IPS-NIHi11 (cell line): ENCODE measurements at regions not wholly inside any gene's neighbourhood (a gene's known extent, or its start where the extent isn't known, plus 50 kb on each side); places are given as distances from the start of the nearest gene placed in this dataset.
"Not testable (repeated sequence)": the region's sequence is repeated elsewhere in the genome, so short reads cannot be mapped to it uniquely, and the experiment has no call there.

Source experiments
- DNase-seq: peaks from one replicate; pipeline ENCODE4 v3.0.0; 2012; ENCODE audit warnings: mixed read lengths, low spot score

DNA sequence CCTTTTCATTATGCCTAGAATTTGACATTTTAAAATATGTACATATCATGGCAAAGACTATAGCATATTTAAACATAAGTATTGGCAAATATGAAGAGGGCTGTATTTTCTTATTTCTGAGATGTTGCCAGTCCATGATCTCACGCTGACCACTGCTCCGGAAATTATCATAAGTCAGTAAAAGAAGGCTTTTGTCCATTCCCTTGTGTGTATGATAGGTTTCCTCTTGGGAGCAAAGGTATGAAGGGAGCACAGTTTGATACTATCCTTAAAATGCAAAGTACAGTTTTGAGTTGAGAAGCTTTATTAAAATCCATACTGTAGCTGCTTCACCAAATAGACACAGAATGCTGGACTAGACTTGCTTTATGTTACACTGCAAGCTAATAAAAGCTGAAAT lies 52.6 kb upstream of the AGA start:
- no peak for DNase-seq

GRCh38 chr4:177495626-177496025 lies 53.4 kb upstream of the AGA start:
- not testable (repeated sequence) for DNase-seq

DNA sequence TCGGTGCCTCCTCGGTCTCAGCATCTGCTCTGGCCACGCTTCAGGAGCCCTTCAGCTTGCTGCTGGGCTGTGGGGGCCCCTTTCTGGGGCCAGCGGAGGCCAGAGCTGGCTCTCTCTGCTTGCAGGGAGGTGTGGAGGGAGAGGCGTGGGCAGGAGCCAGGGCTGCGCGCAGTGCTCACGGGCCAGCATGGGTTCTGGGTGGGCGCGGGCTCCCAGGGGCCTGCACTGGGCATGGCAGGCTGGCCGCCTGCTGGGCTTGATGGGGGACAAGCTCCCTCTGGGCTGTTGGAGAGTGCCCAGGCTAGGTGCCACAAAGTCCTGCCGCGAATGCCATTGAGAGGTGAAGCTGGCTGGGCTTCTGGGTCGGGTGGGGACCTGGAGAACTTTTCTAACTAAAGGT lies 57.3 kb upstream of the AGA start:
- no peak for DNase-seq

- peak; percentile 43 for DNase-seq
These were observed 63.0 kb upstream of the AGA start for GRCh38 chr4:177505171-177505615.

DNA sequence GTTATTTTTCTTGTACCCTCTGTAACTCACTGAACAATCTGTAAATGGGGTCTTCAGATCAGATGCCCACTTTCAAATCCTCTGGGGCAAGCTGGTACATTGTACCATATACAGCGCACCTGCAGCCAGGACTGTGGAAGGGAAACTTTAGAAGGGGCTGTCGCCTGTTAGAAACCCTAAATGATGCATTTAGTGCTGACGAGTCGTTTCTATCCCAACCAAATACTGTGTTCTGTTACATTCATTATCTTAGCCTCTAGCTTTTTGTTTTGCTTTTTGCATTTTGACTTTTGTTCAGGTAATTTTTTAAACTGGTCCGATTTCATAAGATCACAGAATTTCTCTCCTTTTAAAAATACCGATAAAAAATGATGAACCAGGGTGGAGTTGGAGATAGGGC lies 66.4 kb upstream of the AGA start:
- DNase-seq: no peak

DNA sequence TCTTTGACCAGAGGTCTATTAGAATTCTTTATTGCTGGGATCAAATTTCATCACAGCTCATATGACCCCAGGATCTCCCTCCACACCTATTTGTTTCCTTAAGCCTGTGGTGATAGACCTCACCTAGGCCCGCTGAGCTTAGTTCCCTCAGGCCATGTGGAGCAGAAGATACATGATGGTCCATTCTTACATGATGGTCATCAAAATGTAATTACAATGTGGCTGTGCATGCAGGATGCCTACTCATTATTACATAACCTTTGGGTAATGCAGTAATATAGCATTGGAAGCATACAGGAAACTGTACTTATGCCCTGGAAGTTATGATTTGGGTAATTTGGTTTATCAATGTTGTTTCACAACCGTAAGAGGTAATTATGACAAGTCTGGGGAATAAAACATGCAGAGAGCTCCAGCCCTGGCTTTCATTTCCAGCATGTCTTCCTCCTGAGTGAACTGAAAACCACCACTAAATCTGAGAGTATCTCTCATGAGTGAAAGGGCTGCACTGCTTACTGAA lies 67.0 kb upstream of the AGA start:
- DNase-seq: no peak

GRCh38 chr4:177511611-177512010 lies 69.4 kb upstream of the AGA start:
- peak; percentile 31 for DNase-seq

DNA sequence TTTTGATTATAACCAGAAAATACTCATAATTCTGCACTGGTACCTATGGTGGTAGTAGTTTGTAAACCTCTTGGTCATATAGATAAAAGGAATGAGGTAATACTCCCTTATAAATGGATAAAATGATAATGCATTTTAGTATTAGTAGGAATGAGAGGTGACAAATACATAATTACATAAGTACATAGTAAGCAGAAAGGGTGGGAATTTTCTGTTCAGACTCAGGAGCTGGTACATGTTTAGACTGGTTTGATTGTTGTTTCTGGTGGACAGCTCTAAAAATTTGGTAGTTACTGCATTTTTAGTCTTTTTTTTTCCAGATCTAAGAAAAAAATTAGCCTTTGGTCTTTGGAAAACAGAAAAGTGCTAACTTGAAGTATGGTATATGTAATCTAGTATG lies 70.4 kb upstream of the AGA start:
- DNase-seq: no peak

DNA sequence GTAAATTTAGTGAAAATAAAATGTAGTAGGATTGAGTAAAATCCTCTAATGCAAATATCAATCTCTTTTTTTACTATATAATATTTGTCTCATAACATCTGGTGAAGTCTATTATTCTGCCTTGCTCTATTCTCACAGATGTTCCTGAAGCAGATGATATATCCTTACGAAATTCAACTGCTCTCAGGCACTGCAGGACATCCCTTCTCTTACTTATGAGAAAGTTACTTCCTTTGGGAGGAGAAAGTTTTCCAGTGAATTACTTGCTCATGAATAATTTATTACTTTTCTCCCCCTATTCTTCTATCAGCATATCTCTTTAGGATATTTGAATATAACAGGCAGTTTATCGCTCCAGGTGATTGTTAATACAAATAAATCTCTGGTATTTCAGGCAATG lies 75.6 kb upstream of the AGA start:
- DNase-seq: no peak

- no peak for DNase-seq
These were observed 77.4 kb upstream of the AGA start for GRCh38 chr4:177519481-177520260.

- DNase-seq: no peak
These were observed 86.4 kb upstream of the AGA start for GRCh38 chr4:177528620-177529019.

GRCh38 chr4:177530561-177530960 lies 88.3 kb upstream of the AGA start:
- DNase-seq: no peak

GRCh38 chr4:177532358-177532757 lies 90.1 kb upstream of the AGA start:
- DNase-seq: no peak

GRCh38 chr4:177534841-177535240 lies 92.6 kb upstream of the AGA start:
- DNase-seq: not testable (repeated sequence)

GRCh38 chr4:177546745-177547144 lies 104.5 kb upstream of the AGA start:
- no peak for DNase-seq

DNA sequence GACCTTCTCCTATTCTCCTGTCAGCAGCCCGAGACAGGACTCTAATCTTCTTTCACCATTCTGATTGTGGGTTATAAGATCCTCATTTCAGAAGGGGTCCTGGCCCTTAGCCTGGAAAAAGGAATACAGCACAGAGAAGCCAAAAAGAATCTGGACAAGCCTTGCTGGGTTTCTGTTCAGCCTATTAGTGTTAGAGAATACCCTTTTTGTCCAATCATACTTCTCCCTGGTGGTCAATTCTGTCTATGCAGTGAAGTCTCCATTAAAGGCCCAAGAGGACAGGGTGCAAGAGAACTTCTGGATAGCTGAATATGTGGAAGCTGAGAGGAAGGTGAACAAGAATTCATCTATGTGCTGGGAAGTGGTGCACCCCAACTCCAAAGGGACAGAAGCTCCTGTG lies 105.7 kb upstream of the AGA start:
- DNase-seq: no peak

DNA sequence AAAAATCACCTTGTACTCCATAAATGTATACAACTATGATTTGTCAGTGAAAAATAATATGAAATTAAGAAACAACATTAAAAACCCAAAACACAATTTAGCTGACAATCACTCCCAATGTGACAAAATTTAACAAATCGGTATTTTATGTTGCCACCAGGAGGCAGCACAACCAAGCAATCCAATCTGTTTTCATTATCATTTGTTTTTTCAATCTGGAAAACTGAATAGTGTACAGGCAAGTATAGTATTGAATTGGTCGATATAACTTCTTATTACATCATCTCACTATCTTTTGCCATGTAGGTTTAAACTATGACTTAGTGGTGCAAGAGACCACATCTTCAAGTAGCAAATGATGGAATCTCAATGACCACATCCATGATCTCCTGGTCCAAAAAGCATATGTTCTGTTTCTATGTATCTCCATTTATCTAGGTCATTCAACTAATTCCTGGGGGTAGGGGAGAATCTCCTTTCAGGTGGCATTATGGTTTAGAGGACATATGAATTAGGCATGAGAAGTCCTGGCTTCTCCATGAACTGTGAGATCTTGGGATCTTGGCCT lies 112.9 kb upstream of the AGA start:
- peak; percentile 26 for DNase-seq

- no peak for DNase-seq
These were observed 115.2 kb upstream of the AGA start for GRCh38 chr4:177557416-177557815.

DNA sequence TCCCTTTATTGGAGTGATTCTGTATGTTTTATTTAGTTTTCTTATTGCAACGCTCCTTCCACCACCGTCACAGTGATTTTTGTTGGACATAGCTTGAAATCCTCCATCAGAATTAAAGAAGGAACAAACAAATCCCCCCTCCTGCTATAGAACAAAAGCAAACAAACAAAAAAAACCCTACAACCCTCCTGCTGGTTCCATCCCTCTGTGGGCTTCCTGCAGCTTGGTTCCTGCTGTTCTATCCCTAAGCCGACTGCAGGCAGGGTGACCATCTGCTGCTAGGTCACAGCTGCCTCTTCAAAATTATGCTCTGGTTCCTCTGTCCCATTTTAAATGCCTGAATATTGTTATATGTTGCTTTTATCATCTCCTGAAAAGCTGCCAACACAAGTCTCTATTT lies 116.8 kb upstream of the AGA start:
- DNase-seq: peak; percentile 48

GRCh38 chr4:177562163-177562562 lies 119.9 kb upstream of the AGA start:
- no peak for DNase-seq

DNA sequence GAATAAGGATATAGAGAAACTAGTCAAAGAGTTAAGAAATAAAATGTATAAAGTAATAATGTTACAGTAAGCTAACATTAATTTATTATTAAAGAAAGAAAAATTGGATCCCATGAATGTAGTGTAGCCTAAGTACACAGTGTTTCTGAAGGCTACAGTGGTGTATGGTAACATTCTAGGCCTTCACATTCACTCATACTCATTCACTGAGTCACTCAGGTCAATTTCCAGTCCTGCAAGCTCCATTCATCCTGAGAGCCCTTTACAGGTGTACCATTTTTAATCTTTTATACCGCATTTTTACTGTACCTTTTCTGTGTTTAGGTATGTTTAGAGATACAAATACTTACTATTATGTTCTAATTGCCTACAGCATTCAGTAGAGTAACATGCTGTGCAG lies 120.6 kb upstream of the AGA start:
- DNase-seq: no peak

DNA sequence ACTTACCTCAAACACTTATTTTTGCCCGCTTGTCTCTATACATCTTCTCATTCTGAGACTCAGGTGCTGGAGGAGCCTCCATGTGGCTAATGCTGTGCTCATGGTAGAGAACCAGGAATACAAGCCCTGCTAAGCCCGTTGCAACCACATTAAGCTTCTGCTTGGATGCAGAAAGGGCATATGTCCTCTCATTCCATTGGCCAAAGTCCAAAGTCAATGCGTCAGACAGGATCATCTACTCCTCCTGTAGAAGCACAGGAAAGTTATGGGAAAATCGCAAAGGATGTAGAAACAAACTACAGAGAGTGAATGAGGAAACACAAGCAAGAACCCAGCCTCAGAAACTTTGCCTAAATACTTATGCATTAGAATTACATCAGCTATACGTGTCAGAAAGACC lies 124.5 kb upstream of the AGA start:
- no peak for DNase-seq

- DNase-seq: no peak
These were observed 126.7 kb upstream of the AGA start for GRCh38 chr4:177568931-177569330.

DNA sequence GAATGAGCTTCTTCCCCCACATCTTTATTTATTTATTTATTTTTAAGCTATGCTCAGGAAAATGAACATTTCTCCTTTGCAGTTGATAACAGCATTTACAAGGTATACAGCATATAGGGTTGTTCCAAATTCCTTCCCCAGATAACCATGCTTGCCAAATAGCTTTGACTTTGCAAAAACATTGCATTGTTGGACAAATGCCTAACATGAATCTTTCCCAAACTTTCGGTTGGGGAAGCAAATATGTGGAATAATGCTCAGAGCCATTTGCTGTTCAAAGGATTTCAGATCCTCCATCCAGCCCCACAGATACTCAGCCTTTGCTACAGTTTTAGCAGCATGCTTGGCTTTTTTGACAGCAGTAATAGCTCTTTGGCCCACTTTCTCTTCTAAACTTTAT lies 127.2 kb upstream of the AGA start:
- no peak for DNase-seq
